ENCODE measurements at regions not wholly inside any gene's neighbourhood (a gene's known extent, or its start where the extent isn't known, plus 50 kb on each side); places are given as distances from the start of the nearest gene placed in this dataset.

DNA sequence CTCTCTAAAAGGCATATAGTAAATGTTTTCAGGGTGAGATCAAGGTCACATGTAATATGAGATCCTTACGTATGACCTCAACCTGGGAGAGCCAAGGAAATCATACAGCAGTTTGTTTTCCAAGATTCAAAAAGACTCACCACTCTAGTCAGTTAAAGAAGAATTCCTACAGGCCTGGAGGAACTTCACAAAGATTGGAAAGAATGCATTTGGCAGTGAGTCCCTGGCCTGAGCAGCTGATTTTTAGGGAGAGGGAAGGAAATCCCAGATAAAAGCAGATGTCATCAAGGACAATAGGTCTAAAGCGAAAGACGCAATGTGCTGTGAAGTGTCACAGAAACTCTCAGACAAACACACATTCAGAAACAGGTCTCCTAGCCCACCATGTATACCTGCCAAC is 424.0 kb upstream of the ZNF462 start:
- no peak for DNase-seq
- Histone ChIP-seq H3K27me3 (no peaks in the 10 kb centered on the region), H3K36me3 (no peaks in the 10 kb centered on the region), H3K9me3 (no peaks in the 10 kb centered on the region), H3K27ac (no peak overlapping the region), H3K4me3 (no peak overlapping the region), H3K4me1 (no peaks in the 10 kb centered on the region)
- intact Hi-C loops (cut with DNase I; ENCODE audit: low total_unique reads) = no loop called here
- TF ChIP-seq POLR2A (IDR thresholded peaks at IDR 0.05) = no peak
- TF ChIP-seq, protein P1, sequence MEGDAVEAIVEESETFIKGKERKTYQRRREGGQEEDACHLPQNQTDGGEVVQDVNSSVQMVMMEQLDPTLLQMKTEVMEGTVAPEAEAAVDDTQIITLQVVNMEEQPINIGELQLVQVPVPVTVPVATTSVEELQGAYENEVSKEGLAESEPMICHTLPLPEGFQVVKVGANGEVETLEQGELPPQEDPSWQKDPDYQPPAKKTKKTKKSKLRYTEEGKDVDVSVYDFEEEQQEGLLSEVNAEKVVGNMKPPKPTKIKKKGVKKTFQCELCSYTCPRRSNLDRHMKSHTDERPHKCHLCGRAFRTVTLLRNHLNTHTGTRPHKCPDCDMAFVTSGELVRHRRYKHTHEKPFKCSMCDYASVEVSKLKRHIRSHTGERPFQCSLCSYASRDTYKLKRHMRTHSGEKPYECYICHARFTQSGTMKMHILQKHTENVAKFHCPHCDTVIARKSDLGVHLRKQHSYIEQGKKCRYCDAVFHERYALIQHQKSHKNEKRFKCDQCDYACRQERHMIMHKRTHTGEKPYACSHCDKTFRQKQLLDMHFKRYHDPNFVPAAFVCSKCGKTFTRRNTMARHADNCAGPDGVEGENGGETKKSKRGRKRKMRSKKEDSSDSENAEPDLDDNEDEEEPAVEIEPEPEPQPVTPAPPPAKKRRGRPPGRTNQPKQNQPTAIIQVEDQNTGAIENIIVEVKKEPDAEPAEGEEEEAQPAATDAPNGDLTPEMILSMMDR (IDR thresholded peaks at IDR 0.05) = no peak

GRCh38 chr9:106441283-106441682 is 421.7 kb upstream of the ZNF462 start:
- H3K4me1 ChIP-seq = no peaks in the 10 kb centered on the region
- intact Hi-C loops (cut with DNase I; ENCODE audit: low total_unique reads) = no loop called here
- TF ChIP-seq, protein P1 (IDR thresholded peaks at IDR 0.05) = no peak
- TF ChIP-seq POLR2A (IDR thresholded peaks at IDR 0.05) = no peak
- DNase-seq = no peak
- no peaks in the 10 kb centered on the region for H3K27me3 ChIP-seq
- no peak overlapping the region for H3K4me3 ChIP-seq
- no peaks in the 10 kb centered on the region for H3K9me3 ChIP-seq
- H3K36me3 ChIP-seq = no peaks in the 10 kb centered on the region
- no peak overlapping the region for H3K27ac ChIP-seq

- Histone ChIP-seq H3K4me3 (no peak overlapping the region), H3K27ac (no peak overlapping the region), H3K9me3 (no peaks in the 10 kb centered on the region), H3K36me3 (no peaks in the 10 kb centered on the region), H3K4me1 (no peaks in the 10 kb centered on the region), H3K27me3 (no peaks in the 10 kb centered on the region)
- TF ChIP-seq, protein P1 (IDR thresholded peaks at IDR 0.05) = no peak
- no peak for TF ChIP-seq POLR2A (IDR thresholded peaks at IDR 0.05)
- no peak for DNase-seq
- intact Hi-C loops (cut with DNase I; ENCODE audit: low total_unique reads) = no loop called here
These were observed 419.4 kb upstream of the ZNF462 start for GRCh38 chr9:106443520-106443919.

GRCh38 chr9:106445107-106445506 is 417.9 kb upstream of the ZNF462 start:
- Histone ChIP-seq H3K9me3 (no peaks in the 10 kb centered on the region), H3K36me3 (no peaks in the 10 kb centered on the region), H3K27me3 (no peaks in the 10 kb centered on the region), H3K4me3 (no peak overlapping the region), H3K4me1 (no peaks in the 10 kb centered on the region), H3K27ac (no peak overlapping the region)
- TF ChIP-seq, protein P1 (IDR thresholded peaks at IDR 0.05) = no peak
- TF ChIP-seq POLR2A (IDR thresholded peaks at IDR 0.05) = no peak
- intact Hi-C loops (cut with DNase I; ENCODE audit: low total_unique reads) = no loop called here
- no peak for DNase-seq

DNA sequence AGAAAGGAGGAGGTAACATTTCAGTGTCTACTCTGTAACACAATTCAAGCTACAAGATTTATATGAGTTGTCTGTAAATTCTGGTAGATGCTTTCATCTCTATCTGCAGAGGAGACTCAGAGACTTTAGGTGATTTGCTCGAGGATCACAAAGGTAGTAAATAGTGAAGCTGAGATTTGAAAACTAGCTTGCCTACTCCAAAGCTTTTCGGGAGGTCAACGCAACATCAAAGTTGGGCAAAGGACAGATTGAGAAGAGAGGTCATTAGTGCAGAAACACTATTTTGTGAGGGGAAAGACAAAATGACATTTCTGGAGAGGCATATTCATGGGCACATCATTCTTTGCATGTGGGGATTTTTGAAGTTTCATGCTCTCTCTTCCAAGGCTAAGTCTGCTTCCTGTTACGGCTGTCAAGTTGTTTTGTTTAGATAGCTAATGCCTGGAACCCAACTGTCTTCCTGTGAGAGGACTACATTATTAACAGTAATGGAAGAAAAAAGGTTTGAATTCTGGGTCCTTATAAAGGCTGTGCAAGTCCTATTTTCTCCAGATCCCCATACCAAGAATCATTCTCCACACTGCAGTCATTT is 413.5 kb upstream of the ZNF462 start:
- DNase-seq = no peak
- Histone ChIP-seq H3K27me3 (no peaks in the 10 kb centered on the region), H3K4me1 (no peaks in the 10 kb centered on the region), H3K9me3 (no peaks in the 10 kb centered on the region), H3K4me3 (no peak overlapping the region), H3K36me3 (no peaks in the 10 kb centered on the region), H3K27ac (no peak overlapping the region)
- intact Hi-C loops (cut with DNase I; ENCODE audit: low total_unique reads) = no loop called here
- TF ChIP-seq, protein P1 (IDR thresholded peaks at IDR 0.05) = no peak
- no peak for TF ChIP-seq POLR2A (IDR thresholded peaks at IDR 0.05)

Measured in uterus (tissue), 3 donors.